ENCODE measurements at regions not wholly inside any gene's neighbourhood (a gene's known extent, or its start where the extent isn't known, plus 50 kb on each side); places are given as distances from the start of the nearest gene placed in this dataset.

DNA sequence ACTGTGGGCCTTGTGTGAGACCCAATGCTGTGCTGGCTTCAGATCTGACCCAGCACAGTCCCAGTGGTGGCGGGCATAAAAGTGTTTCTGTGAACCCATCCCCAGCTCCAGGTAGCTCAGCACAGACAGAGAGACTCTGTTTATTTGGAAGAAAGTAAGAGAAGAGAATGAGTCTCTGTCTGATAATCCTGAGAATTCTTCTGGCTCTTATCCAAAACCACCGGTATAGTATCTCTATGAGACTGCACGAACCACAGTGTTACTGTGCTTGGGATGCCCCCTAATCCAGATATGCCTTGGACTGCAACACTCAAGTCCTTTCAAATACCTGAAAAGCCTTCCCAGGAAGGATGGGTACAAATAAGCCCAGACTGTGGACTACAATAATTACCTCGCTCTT, 1660.8 kb upstream of the ACO1 start:
- TF ChIP-seq, protein P1, sequence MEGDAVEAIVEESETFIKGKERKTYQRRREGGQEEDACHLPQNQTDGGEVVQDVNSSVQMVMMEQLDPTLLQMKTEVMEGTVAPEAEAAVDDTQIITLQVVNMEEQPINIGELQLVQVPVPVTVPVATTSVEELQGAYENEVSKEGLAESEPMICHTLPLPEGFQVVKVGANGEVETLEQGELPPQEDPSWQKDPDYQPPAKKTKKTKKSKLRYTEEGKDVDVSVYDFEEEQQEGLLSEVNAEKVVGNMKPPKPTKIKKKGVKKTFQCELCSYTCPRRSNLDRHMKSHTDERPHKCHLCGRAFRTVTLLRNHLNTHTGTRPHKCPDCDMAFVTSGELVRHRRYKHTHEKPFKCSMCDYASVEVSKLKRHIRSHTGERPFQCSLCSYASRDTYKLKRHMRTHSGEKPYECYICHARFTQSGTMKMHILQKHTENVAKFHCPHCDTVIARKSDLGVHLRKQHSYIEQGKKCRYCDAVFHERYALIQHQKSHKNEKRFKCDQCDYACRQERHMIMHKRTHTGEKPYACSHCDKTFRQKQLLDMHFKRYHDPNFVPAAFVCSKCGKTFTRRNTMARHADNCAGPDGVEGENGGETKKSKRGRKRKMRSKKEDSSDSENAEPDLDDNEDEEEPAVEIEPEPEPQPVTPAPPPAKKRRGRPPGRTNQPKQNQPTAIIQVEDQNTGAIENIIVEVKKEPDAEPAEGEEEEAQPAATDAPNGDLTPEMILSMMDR (IDR thresholded peaks at IDR 0.05; ENCODE audit: low read depth, low read length, poor library complexity, severe bottlenecking): no peak
- TF ChIP-seq EZH2phosphoT487 (IDR thresholded peaks at IDR 0.05; ENCODE audit: borderline replicate concordance, low read length): no peak

Data from DOHH2 (cell line).